Stomach smooth muscle (tissue), 2 donors: ENCODE measurements at regions not wholly inside any gene's neighbourhood (a gene's known extent, or its start where the extent isn't known, plus 50 kb on each side); places are given as distances from the start of the nearest gene placed in this dataset.

Experiments used
- H3K27ac ChIP-seq: one replicate; pipeline ENCODE4 v1.7.0; 2013; ENCODE audit warnings: mild to moderate bottlenecking, low read length, inconsistent platforms
- H3K27me3 ChIP-seq, 2 donors: one replicate each; pipeline ENCODE4 v1.7.0; 2013; ENCODE audit warnings: low read length in 2 of 2; ENCODE audit not compliant: insufficient read depth in 2 of 2, control insufficient read depth in 1 of 2
- H3K36me3 ChIP-seq, 2 donors: one replicate each; pipeline ENCODE4 v1.7.0; 2013; ENCODE audit warnings: low read length in 2 of 2; ENCODE audit not compliant: control insufficient read depth in 2 of 2, insufficient read depth in 2 of 2
- H3K4me1 ChIP-seq: one replicate; pipeline ENCODE4 v1.7.0; 2013; ENCODE audit warnings: low read length; ENCODE audit not compliant: control insufficient read depth, insufficient read depth
- H3K4me3 ChIP-seq, 2 donors: one replicate each; pipeline ENCODE4 v1.7.0; 2013; ENCODE audit warnings: low read length in 2 of 2
- H3K9ac ChIP-seq, 2 donors: one replicate each; pipeline ENCODE4 v1.7.0; 2013; ENCODE audit warnings: low read length in 2 of 2, mild to moderate bottlenecking in 1 of 2
- H3K9me3 ChIP-seq, 2 donors: one replicate each; pipeline ENCODE4 v1.7.0; 2013; ENCODE audit warnings: low read length in 2 of 2; ENCODE audit not compliant: control insufficient read depth in 2 of 2
- donor health status: healthy.
- donor health status: Pancreatic carcinoma.

GRCh38 chr7:33831389-33832141 is 73.8 kb upstream of the BMPER start:
- Histone ChIP-seq H3K27ac (no peak overlapping the region), H3K4me1 (peaks cover 4% of the 10 kb centered on the region), H3K27me3 (no peaks in the 10 kb centered on the region), H3K4me3 (peak overlapping the region in 1 of 2 donors; percentile 22), H3K9me3 (no peaks in the 10 kb centered on the region), H3K36me3 (no peaks in the 10 kb centered on the region), H3K9ac (no peak overlapping the region)

DNA sequence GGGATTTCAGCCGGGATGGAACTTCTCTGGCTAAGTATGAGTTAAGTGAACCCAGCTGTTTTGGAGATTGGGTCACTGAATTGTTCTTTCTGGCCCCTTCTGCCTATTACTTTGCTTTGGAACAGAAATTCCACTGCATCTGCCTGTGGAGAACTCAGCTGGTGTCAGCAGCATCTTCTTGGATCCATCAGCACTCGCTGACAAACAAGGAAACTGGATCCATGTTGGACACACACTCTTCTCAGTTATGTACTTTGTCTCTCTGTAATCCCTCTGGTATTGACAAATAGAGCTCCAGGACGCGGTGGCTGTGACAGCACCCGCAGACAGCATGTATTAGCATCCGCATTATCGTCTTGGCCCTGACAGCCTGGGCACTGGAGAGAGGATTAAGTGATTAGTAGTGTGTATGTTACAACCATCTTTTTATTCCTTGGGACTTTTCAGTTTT is 73.0 kb upstream of the BMPER start:
- Histone ChIP-seq H3K27me3 (no peaks in the 10 kb centered on the region), H3K4me1 (peaks cover 4% of the 10 kb centered on the region), H3K4me3 (peak overlapping the region in 1 of 2 donors; percentile 22), H3K9ac (no peak overlapping the region), H3K36me3 (no peaks in the 10 kb centered on the region), H3K9me3 (no peaks in the 10 kb centered on the region), H3K27ac (no peak overlapping the region)

DNA sequence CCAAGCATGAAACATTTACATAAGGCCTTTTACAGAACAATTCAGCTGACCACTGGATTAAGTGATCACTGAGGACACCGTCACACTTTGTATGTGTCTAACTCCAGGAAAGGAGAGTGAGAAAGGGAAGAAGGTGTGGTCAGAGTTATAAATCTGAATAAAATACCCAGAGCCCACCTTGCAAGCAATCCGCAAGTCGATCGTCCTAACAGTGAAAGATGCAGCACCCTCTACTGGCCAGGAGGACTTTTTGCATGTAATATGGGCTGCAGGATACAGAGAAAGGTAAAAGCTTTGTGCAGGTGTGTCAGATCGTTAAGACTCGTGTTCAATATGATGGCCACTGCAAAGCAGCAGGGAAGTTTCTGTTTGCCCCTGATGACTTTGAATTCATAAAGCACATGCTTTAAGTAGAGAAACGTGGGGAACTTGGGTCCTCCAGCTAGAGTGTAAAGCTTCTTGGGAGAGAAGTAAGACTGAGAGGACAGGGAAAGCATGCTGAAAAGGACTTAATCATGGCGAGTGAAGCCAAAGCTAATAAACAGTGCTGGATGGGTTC is 68.5 kb upstream of the BMPER start:
- Histone ChIP-seq H3K9me3 (no peaks in the 10 kb centered on the region), H3K4me1 (no peaks in the 10 kb centered on the region), H3K36me3 (no peaks in the 10 kb centered on the region), H3K9ac (no peak overlapping the region), H3K27me3 (no peaks in the 10 kb centered on the region), H3K27ac (no peak overlapping the region), H3K4me3 (no peak overlapping the region)

DNA sequence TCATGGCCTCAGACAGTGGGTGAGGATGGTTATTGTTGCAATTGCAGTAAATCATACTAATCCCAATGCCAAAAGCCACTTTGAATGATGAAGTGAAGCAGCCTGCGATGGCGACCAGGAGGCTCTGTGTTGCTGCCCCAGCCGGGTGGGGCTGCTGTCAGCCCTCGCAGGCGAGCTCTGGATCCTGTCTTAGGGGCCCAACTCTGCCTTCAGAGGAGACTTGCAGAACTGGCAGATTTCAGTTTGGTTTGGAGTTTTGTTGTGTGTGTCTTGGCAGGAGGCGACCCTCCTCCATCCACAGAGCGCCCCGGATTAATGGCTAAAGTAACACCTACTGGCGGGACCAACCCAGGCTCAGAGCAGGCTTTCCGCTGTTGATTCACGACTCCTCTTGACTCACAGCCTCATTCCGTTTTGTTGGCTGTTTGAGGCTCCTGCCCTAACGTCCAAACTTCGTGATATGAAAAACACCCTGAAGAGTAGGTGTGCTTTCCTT is 67.9 kb upstream of the BMPER start:
- Histone ChIP-seq H3K9ac (no peak overlapping the region), H3K36me3 (no peaks in the 10 kb centered on the region), H3K4me1 (no peaks in the 10 kb centered on the region), H3K27me3 (no peaks in the 10 kb centered on the region), H3K9me3 (no peaks in the 10 kb centered on the region), H3K27ac (no peak overlapping the region), H3K4me3 (no peak overlapping the region)

DNA sequence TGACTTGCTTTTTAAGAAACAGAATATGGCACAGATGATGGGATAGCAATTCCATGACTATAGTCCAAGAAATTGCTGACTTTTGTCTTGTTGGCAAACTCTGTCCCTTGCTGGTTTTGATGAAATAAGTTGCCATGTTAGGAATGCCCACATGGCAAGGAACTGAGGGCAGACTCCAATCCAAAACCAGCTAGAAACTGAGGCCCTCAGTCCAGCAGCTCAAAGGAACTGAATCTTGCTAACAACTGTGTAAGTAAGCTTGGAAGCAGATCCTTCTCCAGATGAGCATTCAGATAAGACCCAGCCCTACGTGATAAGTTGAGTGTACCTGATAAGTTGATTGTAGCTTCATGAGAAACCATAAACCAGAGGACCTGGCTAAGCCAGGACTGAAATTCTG is 64.3 kb upstream of the BMPER start:
- Histone ChIP-seq H3K27ac (no peak overlapping the region), H3K4me1 (no peaks in the 10 kb centered on the region), H3K4me3 (no peak overlapping the region), H3K9ac (no peak overlapping the region), H3K36me3 (no peaks in the 10 kb centered on the region), H3K27me3 (no peaks in the 10 kb centered on the region), H3K9me3 (no peaks in the 10 kb centered on the region)

DNA sequence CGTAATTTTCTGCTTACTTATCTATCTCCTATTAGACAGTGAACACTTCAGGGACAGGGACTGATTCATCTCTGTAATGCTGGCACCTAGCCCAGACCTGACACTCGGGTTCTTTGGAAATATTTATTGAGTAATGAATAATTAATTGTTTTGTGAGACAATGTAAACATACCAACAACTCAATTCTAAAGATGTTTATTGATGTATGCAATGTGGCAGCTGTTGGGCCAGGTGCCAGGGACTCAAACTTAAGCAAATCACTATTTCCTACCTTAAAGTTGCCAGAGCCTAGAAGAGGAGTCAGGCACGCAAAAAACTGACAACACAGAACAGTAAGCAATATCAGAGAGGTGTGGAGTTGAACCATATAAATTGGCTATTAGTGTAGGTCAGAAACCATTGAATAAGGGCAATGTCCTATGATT is 63.6 kb upstream of the BMPER start:
- H3K9ac ChIP-seq = no peak overlapping the region
- H3K27ac ChIP-seq = no peak overlapping the region
- H3K27me3 ChIP-seq = no peaks in the 10 kb centered on the region
- H3K4me3 ChIP-seq = no peak overlapping the region
- H3K4me1 ChIP-seq = no peaks in the 10 kb centered on the region
- H3K36me3 ChIP-seq = no peaks in the 10 kb centered on the region
- no peaks in the 10 kb centered on the region for H3K9me3 ChIP-seq

- no peak overlapping the region for H3K9ac ChIP-seq
- H3K27me3 ChIP-seq = no peaks in the 10 kb centered on the region
- no peak overlapping the region for H3K4me3 ChIP-seq
- no peaks in the 10 kb centered on the region for H3K4me1 ChIP-seq
- H3K27ac ChIP-seq = no peak overlapping the region
- H3K36me3 ChIP-seq = no peaks in the 10 kb centered on the region
- no peaks in the 10 kb centered on the region for H3K9me3 ChIP-seq
Measured at GRCh38 chr7:33842150-33842549, 63.2 kb upstream of the BMPER start.

GRCh38 chr7:33845991-33846509 is 59.3 kb upstream of the BMPER start:
- no peak overlapping the region for H3K9ac ChIP-seq
- H3K4me3 ChIP-seq = no peak overlapping the region

GRCh38 chr7:33849004-33849403 is 56.3 kb upstream of the BMPER start:
- Histone ChIP-seq H3K27me3 (no peaks in the 10 kb centered on the region), H3K9ac (no peak overlapping the region), H3K36me3 (no peaks in the 10 kb centered on the region), H3K4me1 (no peaks in the 10 kb centered on the region), H3K27ac (no peak overlapping the region), H3K9me3 (no peaks in the 10 kb centered on the region), H3K4me3 (no peak overlapping the region)

More at GRCh38 chr7:33845991-33846509, 59.3 kb upstream of the BMPER start:
- Histone ChIP-seq H3K9me3 (no peaks in the 10 kb centered on the region), H3K27ac (no peak overlapping the region), H3K36me3 (no peaks in the 10 kb centered on the region), H3K27me3 (no peaks in the 10 kb centered on the region), H3K4me1 (no peaks in the 10 kb centered on the region)

GRCh38 chr7:33849971-33850559 is 55.3 kb upstream of the BMPER start:
- Histone ChIP-seq H3K27ac (no peak overlapping the region), H3K27me3 (no peaks in the 10 kb centered on the region), H3K9me3 (no peaks in the 10 kb centered on the region), H3K4me3 (no peak overlapping the region), H3K4me1 (no peaks in the 10 kb centered on the region), H3K36me3 (no peaks in the 10 kb centered on the region), H3K9ac (no peak overlapping the region)
